Adrenal gland (tissue), 5 donors: ENCODE measurements at regions not wholly inside any gene's neighbourhood (a gene's known extent, or its start where the extent isn't known, plus 50 kb on each side); places are given as distances from the start of the nearest gene placed in this dataset.

ENCODE experiments used
- CTCF ChIP-seq, 6 experiments: fragments of 450-650 bp in 4 of 6; fragments of 200-600 bp in 2 of 6; sonication (generic) in 1 of 6; IDR thresholded peaks; 1 replicate in 5 of 6; 2 replicates in 1 of 6; pipeline versions ENCODE4 v1.5.1 to v1.8.0; 2016 to 2021; ENCODE audit warnings: antibody characterized with exemption in 6 of 6, mild to moderate bottlenecking in 2 of 6, moderate library complexity in 1 of 6
- POLR2A ChIP-seq, 2 donors: fragments of 450-650 bp; IDR thresholded peaks; one replicate each; pipeline ENCODE4 v1.6.1; 2017; ENCODE audit warnings: antibody characterized with exemption in 2 of 2, mild to moderate bottlenecking in 2 of 2, moderate library complexity in 1 of 2
- donor health status: DM: no; HTN: no; CAD: no.

GRCh38 chr12:132415327-132416120 is 74.4 kb upstream of the FBRSL1 start:
- TF ChIP-seq CTCF (IDR thresholded peaks at IDR 0.05), result no peak
- TF ChIP-seq POLR2A (IDR thresholded peaks at IDR 0.05), result no peak
